Mucosa of gallbladder (tissue), 1 donor: ENCODE measurements at regions not wholly inside any gene's neighbourhood (a gene's known extent, or its start where the extent isn't known, plus 50 kb on each side); places are given as distances from the start of the nearest gene placed in this dataset.

ENCODE experiments used
- DNase-seq: peaks from one replicate; pipeline ENCODE4 v3.0.0-alpha.2; 2020; ENCODE audit warnings: low spot score
- donor health status: DM: no; HTN: no; CAD: no.

DNA sequence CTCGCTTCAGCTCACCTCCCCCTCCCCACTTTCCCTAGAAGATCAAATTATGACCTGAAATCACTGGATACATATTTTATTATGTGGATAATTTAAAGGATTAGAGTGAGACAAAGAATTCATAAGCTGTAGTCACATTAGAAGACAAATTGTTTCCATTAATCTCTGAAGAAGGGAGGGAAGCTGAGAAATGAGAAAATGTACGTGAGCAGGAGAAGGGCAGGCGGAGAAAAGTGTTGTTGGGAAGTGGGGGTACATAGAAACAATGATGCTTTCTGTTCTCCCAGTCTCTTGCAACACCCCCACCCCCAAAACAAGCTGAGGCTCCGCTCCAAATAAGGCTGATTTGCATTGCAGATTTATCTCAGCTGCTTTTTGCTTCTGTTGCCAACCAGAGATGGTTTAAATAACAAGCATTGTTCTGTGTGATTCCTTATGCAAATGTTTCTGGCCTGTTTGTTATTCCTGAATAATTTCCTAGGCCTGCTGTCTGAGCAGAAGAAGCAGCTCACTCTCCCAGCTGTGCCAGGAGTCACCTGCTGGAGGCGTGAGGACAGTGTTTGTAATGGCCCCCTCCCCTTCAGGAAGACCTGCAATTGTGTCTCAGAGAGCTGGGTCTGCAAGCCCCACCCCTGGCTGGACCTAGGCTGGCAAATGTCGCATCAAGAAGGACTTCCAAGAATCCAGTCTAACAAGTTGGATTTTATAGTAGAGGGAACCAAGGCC lies 121.8 kb upstream of the TNR start:
- no peak for DNase-seq

DNA sequence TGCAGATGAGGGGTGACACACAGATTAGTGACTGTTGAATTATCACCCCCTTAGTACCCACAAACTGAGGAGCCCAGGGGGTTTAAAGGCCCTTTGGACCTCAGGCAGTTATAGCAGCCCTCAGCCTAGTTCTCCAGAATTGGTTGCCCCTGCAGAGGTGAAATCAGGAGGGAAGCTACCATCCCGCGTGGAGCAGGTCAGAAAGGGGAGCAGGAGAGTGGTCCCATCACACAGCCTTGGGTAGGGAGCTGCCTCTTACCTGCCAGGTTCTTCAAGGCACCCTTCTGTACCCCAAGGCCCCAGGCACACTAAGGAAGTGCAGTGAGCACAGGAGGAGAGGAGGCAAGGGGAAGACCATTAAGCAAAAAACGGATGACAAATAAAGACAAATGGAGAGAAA lies 121.2 kb upstream of the TNR start:
- no peak for DNase-seq

DNA sequence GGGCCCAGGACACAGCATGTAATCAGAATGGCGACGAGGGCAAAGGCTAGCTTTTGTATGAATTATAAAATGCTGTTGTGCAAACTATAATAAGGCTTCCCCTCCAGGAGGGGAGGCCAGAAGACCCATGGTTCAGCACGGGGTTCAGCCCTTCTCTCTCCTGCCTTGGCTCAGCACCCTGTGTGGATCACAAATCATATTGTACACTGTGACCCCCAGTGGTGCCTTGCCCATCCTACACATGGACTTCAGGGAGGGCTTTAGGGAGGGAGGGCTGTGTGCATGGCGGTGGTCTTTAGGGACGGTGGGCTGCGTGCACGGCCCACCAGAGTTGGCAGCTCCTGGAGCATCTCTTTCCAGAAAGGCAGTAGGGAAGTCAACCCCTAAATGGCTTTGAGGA lies 120.8 kb upstream of the TNR start:
- DNase-seq = no peak

DNA sequence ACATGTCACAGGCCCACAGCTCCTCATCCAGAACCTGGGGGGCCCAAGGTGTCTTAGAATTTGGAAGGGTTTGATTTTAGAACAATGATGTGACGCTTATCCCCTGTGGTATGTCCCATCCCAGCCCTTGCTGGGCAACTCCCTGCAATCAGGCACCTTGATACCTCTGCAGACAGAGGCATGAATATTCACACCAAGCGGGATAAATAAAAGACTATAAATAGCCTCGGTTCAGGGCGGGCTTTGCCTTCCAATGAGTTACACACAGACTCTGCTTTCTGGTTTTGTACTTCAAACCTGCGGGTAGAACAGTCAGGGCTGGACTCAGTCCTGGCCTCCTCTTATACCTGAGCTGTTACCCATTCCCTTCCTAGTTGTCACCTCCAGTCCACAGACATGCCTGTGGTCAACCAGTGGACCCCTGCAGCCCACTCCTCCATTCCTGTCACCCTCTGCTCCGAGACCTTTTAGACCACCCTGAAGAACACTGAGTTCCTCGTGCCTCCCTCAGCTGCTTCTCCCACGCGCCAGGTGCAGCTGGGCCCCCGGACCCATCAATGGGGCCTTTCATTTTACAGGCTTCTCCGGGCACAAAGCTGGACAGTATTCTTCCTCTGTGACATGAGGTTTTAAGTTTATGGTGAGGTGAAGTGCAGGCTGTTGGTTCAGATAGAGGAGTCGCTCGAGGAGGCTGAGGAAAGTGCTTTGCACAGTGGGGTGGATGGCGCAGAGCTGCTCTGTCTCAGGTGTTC lies 120.1 kb upstream of the TNR start:
- DNase-seq = no peak

DNA sequence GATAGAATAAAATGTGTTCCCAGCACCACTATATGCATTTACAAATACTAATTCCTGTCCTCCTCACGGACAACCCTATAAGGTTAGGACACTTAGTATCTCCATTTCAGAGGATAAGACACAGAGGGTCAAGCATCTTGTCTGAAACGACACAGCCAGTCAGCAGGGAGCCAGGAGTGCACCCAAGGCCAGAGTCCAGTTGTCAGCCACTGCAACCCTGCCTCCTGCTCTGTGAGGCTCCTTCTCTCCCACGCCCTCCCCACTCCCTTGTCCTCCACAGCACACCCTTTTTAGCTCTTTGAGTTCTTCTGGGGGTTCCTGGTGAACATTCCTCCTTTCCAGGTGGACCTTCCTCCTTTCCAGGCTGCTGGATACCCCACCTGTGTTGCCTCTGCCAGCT lies 119.0 kb upstream of the TNR start:
- DNase-seq = no peak

DNA sequence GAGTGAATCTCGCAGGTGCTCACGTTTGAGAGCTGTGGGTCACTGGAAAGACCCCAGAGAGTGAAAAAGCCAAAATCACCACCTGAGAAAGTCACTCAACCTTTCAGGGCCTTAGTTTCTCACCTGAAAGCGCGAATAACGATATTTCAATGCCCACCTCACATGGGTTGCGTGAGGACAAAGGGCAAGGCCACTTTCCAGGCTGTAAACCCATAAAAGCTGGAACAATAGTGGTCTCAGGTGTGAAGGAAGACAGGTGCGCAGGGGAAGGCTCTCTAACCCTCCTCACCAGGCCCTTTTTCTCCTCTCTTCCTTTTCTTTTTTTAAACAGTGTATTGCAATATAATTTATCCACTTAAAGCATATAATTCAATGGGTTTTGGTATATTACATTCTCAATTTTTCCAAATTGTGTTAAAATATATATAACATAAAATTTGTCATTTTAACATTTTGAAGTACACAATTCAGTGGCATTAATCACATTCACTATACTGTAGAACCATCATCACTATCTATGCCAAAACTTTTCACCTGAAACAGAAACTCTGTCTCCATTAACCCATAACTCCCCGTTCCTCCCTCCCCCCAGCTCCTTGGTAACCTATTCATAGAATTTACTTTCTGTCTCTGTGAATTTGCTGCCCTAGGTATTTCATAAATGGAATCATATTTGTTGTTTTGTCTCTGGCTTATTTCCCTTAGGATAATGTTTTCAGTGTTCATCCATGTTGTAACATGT lies 118.4 kb upstream of the TNR start:
- no peak for DNase-seq

DNA sequence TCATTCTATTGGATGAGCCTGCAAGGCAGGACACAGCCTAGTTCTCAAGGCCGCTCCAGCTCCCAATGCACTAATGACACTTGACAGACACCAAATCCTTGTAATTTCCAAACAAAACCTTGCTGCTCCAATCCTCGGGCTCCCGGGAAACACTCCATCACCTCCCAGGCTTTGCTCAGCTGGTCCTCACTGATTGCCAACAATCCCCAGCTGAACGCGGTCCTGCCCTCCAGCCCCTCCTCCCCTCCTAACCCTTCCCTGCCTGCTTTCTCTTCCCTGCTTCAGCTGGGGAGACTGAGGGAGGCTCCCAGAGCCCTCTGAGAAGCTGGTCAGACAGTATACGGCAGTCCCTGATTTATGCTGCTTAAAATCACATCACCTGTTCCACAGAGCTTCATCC lies 114.4 kb upstream of the TNR start:
- no peak for DNase-seq

DNA sequence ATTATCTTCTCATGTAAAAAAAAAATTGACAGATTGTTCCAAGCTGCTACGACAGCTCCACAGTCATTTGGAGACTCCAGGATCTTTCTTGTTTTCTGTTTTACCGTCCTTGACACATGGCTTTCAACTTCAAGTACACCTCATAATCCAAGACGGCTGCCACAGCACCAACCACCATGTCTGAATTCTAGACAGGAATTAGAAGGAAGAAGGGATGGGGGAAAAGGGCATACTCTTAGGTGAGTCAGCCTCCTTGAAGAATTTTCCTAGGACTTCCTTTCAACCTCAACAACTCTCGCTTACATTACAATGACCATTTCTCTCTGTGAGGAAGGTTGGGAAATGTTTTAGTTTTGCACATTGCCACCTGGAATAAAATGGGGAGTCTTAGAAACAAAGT lies 110.3 kb upstream of the TNR start:
- no peak for DNase-seq

DNA sequence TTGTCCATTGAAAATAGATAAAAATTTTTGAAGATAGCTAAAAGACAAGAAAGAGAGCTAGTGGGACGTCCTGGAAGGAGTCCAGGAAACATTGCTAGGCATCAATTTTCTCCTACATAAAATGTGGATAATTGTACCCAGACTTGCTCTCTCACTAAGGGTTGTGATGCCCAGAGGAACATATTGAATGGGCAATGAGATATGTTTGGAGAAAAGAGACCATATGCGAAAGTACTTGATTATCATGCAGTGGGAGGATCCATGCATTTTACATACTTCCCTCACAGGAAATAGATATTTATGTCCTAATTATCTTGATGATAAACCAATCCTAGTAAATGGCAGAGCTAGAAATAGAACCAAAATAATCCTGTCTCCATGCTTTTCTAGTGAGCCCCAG lies 108.4 kb upstream of the TNR start:
- DNase-seq = no peak

DNA sequence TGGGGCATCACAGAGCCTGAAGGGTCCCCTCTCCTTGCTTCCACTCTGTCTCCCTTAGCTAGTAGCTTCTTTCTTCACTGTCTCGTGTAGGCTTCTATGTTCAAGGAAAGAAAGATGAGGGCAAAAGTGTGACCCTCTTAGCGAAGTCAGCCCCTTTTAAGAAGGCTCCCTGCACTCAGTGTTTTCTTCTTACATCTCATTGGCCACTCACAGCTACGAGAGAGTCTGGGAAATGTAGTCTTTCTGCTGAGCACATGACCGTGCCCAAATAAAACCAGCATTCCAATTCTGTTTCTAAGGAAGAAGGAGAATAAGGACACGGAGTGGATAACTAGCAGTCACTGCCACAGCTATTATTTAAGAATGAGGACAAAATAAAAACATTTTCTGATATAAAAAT lies 104.9 kb upstream of the TNR start:
- no peak for DNase-seq

DNA sequence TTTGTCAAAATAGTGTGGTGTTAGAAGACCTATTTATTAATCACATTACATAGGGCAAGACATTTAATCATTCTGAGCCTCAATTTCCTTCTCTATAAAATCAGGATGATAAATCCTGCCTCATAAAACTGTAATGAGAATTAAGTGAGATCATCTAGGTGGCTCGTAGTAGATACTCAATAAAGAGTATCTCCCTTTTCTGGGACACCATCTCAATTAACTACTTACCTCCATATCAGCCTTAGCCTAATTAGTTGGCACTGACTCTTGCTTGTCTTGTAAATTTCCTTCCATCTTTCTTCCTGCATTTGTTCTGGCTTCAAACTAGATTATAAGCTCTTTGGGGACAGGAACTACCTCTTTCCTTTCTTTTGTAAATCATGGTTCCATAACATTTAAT lies 102.6 kb upstream of the TNR start:
- no peak for DNase-seq

DNA sequence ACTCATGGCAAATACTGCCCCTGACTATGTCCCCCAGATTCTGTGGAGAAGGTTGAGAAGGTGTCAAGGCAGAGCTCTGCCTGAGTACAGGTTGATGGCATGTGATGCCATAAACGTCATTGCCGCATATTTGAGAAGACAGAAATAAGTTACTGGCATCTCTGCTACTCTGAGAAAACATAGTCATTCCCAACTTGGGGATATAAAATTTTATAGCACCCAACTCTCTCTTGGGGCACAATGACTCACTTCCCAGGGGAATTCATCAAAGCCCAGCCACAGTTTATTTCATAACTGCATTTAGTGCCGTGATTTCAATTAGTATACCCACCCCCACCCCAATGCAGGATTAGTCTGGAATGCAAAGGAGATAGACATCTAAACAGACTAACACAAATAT lies 101.9 kb upstream of the TNR start:
- DNase-seq = no peak

DNA sequence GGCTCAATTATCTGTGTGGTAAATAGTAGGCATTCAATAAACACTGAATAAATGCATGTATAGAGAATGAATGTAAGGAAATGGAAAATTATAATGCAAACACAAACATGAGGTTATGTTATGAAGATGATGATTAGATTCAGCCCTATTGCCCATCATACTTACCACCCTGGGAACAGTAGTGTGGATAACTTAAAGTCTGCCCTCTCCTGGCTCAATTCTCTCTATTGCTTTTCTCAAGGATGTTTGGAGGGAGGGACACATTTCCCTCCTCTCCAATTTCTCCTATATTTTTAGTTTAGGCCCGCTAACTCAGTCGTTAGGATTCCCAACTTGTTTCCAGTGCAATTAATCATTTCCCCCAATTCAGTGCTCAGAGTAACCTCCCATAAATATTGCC lies 101.5 kb upstream of the TNR start:
- DNase-seq = no peak

DNA sequence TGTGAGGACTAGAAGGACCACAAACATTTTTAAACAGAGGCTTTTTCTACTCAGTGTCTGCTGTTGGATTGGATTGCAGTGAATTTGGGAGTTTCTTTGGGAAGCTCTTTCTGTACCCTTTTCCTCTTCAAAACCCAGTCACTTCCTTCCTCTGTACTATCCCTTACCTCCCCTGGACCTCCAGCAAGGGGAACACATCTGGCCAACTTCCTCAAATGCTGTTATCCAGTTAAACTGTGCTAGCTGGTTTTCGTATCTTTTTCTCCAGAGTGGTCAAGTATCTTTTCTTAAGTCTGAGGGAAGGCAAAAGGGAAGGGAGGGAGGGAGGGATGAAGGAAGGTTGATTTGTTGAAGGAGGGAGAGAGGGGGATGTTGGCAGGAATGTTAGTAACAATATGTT lies 99.2 kb upstream of the TNR start:
- no peak for DNase-seq

DNA sequence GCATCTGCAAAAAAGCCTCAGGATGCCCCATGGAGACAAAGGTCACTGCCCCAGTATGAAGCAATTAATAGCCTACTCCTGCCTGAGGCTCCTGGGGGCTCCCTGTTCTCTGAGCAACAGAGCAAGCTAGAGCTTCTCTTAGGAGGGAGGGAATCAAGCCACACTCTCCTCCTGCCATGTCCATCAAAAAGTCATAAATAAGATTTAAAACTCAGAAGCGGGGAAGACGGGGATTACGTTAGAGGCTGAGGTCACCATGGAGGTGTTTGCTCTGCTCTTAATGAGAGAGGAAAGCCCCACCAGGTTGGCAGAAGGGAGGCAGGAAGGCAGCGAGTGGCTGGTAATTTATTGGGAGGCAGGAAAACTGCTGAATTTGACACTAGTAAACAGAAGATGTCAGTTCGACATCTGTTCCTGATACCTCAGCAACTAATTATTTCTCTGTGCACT lies 98.4 kb upstream of the TNR start:
- no peak for DNase-seq

DNA sequence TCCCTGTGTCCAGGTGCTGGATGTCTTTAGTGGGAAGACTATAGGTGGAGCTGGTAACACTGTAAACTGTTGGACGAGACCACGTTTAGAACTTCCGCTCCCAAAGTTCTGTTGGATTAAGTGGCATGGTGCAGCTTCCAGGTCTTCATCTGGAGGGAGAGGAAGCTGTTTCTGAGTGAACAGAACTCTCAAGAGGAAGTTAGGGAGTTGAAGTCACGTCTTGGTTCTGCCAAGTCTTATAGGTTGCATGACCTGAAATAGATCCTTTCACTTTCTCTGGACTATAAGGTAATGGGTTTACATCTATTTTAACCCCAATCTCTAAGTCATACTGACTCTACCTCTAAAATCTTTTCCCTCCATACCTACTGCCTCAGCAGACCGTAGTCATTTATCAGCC lies 97.4 kb upstream of the TNR start:
- no peak for DNase-seq

DNA sequence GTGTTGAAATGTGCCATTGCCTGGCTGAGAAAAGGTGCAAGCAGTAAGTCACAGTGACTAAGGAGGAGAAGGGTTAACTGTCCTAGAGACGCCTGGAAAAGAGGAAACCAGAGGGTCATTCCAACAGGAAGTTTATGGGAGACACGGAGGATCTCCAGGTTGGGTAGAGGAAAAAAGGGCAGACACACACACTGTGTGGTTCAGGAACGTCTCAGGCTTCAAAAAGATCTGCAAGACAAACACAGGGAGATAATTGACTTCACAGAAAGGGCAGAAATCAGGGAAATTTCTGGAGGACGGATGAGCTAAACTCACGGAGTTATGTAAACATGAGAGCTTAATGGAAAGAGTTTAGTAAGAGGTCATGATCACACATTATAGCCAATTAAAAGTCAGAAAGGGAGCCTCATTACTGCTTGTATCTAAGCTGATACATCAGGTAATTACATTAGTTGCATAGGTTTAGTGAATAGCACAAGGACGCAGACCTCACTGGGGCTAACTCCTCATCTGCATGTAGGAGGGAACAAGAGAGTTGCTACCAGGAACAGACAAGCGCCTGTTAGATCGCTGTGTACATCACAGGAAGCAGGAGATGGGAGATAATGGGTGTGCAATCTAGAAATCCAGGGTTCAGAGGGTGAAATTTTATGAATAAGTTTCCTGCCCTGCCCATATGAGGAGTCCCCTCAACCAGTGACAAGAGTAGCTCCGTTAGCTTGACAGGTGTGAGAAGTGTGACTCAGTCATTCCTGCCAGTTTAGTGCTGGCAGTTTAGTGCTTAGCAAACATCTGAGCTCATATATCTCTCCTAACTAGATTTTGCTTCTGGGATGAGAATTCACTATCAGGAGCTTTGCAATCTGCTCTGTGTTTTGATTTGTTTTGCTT lies 96.6 kb upstream of the TNR start:
- no peak for DNase-seq

DNA sequence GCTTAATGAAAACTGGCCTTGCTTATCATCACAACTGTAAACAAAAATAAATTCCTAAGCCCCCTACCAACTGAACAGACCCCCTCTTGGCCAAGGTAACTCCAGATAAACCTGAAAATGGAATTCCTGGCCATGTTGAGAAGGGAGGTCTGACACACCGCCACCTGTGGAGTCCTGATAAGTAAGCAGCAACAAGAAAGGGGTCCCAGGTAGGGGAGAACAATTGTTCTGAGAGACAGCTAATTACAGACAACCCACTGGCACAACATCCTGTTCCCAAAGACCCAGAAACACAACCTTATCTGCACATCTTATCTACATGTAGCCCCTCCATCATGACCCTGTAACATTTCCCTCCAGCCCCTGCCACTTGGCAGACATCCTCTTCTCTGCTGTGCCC lies 91.2 kb upstream of the TNR start:
- no peak for DNase-seq

DNA sequence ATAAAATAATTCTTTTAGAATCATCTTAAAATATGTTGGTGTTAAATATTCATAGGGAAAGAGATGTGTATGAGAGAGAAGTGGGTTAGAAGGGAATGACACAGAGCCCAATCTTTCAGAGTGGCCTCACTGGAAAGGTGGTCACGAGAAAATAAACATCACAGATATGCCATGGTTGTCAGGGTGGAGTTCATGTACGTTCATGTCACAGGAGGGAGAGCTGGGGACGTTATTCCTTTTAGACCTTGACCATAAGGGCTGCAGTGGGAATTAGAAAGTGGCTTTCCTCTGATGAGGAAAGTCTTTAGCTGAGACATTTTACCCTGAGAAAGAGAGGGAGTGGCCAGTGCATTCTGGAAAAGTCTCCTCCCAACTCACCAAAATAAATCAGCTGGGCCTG lies 90.6 kb upstream of the TNR start:
- no peak for DNase-seq

DNA sequence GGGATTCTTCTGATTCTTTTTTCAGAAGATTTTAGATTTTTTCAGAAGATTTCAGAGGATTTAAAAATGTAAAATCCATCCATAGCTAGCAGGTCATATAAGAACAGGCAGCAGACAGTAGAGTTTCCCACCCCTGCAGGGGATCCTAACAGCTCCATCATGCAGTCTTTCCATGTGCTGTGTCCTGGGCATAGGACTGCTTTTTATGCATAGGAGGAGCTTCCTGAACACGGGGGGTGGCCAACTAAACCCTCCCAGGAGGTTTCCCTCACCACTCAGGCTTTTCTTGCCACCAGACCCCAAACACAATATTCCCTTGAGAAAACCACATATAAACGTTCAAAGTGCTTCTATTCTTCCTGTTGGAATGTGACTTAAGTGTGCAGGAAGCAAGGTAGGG lies 90.1 kb upstream of the TNR start:
- no peak for DNase-seq

DNA sequence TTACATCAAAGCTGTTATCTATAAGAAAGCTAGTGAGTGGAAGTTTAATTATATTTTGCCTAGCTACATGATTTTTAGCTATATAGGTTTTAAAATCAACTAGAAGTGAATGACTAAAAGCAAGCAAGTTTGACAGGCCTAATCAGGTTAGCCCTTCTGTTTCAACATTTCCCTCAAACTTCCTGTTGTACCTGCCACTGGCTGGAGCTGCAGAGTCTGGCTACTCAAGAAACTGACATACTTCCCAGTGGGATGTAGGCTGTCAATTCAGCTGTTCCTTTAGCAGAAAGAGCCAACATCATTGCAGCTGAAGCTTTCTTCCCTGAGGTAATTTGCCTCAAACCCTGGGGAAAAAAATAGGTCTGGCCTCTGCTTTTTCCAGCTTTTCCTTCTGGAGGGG lies 87.1 kb upstream of the TNR start:
- no peak for DNase-seq

DNA sequence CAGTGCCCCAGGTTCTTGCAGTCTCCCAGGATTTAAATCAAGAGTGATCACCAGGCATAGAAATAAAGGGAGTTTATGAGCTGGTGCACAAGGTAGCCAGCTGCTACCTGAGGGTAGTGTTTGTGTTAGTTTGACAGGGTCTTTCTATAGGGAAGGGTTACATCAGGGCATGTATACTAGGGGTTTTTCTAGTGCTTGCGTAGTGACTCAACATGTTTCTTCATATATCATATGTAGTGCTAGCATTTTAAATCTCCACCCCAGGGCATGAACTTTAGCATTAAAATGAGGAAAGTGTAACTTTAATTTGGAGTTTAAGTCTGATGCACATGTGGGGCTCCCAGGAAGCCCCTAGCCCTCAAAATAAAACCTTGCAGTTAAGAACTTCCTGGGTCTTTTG lies 86.5 kb upstream of the TNR start:
- no peak for DNase-seq
